NCI-H460 (cell line): ENCODE measurements at regions not wholly inside any gene's neighbourhood (a gene's known extent, or its start where the extent isn't known, plus 50 kb on each side); places are given as distances from the start of the nearest gene placed in this dataset.

Experiments
- DNase-seq: peaks from one replicate; pipeline ENCODE4 v3.0.0-alpha.2; 2016; ENCODE audit warnings: low read depth; ENCODE audit errors: extremely low read depth

- no peak for DNase-seq
These were observed 958.4 kb upstream of the SLC10A2 start for GRCh38 chr13:104024416-104025170.

GRCh38 chr13:104021806-104022397, 955.7 kb upstream of the SLC10A2 start:
- DNase-seq, result no peak

DNA sequence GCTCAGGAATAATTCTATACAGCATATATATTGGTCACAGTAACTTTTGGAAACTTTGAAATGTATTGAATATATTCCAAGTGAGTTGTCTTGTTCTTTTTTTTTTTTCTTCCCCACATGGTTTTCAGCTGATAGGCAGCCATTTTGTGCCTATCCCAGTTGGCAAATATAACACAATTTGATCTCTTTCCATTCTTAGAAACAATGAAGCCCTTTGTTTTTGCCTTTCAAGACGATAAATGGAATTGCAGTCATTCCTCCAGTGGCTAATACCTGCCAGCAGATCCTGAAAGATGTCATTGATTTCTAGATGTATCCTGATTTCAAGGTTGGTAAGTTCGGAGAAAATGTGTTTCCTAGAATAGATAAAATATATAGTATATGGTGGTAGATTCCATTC, 951.1 kb upstream of the SLC10A2 start:
- no peak for DNase-seq

DNA sequence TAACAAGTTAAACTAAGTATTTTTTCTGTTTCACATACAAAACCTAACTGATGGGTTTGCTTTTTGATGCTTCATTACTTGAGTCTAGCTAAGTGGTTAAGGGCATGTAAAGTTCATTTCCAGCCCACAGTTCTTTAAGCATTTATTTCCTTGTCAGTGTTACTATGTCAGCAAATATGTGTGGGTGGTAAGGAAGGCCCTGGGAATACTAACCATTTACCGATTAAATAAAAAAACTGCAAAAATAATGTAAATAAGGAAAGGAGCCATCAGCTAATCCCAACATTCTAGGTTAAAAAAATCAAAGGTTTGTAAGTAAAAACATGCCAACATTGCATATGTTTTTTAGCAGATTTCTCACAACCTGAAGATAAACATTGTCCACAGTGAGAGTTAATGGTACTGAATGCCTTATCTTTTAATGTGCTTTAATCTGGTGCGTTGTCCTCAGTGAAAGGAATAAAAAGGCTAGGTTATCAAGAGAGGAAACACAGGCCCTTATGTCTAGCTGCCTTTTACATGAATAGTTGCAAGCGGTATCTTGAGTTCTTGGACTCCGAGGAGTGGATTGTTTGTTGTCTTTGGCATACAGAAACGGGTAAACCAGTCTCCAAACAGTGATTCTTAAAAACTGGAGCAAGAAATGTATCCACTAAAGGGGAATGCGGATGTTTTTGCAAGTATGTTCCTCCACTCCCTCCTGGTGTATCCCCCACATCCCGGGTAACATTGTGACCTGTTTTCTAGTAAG, 949.6 kb upstream of the SLC10A2 start:
- DNase-seq, result no peak

DNA sequence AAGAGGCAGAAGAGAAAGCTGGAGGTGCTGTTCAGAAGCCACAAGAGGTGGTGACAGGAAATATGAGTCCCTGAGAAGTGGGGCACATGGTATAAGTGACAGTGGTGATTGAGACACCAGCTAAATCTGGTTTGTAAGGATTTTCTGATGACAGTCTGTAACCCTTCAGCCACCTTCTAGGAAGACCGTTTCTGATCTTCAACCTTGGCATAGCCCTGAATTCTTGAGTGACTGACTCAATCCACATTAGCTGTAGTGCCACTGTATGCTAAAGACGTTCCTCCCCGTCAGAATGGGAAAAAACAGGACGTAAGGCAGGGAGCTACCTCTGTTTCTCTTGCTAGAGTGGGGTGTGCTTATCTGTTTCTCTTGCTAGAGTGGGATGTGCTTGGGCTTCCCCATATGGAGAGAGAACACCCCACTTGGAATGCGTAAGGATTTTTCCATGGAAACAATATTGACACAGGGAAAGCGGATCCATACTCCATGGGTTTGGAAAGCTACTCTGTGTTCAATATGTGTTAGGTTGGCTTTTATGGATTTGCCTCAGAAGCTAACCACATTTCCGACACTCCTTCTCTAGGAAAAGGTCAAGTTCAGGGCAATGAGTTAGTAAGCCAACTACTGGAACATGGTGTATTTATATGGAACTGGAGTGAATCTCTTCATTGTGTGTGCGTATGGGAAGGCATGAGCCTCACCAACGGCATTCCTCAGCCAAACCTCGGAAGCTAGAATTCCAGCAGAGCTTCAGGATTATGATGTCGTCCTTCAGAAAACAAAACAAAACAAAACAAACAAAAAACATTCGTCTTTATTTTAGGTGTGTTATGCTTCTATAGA, 948.8 kb upstream of the SLC10A2 start:
- DNase-seq, result no peak

- no peak for DNase-seq
These were observed 945.5 kb upstream of the SLC10A2 start for GRCh38 chr13:104011505-104012241.

- DNase-seq, result no peak
These were observed 942.6 kb upstream of the SLC10A2 start for GRCh38 chr13:104008541-104009435.

- no peak for DNase-seq
These were observed 941.9 kb upstream of the SLC10A2 start for GRCh38 chr13:104008075-104008474.

DNA sequence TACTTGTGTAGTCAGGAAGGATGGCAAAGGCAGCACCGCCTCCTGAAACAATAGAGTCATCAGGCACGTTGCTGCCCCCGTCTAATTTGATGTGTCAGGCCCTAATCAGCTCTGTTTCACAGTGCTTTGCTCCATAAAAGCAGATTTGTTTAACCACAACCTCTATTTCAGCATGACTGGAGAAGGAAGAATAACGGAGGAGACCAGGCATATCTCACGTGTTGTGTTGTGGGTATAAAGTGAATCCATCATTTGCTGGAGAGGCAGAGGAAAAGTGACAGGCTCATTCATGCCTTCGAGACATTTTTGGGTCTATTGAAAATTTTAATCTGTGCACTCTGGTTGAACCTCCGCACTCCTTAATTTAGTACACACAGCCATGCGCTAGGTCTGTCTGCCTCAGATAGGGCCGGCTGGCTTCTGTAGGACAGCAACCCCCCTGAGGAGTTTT, 940.4 kb upstream of the SLC10A2 start:
- no peak for DNase-seq

- no peak for DNase-seq
These were observed 938.4 kb upstream of the SLC10A2 start for GRCh38 chr13:104004572-104004971.

DNA sequence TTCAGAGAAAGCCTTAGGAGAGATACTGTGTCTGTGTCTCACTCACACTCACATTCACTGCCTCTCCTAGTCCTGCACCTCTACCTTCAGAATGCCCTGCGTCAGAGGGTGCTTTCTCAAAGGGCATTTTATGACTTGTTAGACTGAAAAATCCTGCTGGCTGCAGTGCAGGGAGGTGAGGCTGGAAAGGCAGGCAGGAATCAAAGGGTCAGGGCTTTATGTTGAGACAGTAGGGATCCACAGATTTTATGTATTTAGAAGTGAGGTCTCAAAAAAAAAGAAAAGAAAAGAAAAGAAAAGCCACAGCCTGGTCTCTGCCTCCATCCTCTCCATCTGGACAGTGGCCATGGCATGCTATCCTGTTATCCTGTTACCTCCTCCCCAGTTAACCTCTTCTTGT, 936.0 kb upstream of the SLC10A2 start:
- no peak for DNase-seq

DNA sequence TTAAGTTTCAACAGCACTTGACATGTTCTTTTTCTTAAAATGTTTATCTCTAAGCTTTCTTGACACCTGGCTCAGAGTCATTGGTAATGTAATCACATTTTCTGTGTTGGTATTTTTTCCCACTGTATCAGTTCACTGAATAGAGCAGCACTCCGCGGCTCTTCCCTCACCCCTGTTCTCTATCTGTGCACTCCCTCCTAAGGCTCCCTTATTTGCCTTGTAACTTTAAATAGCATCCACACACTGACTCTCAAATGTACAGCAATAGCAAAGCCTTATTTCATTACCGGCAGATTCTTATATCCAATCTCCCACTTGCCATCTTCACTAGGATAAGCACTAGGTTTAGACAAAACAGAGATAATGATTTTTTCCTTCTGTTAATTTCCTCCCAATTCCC, 935.5 kb upstream of the SLC10A2 start:
- no peak for DNase-seq

DNA sequence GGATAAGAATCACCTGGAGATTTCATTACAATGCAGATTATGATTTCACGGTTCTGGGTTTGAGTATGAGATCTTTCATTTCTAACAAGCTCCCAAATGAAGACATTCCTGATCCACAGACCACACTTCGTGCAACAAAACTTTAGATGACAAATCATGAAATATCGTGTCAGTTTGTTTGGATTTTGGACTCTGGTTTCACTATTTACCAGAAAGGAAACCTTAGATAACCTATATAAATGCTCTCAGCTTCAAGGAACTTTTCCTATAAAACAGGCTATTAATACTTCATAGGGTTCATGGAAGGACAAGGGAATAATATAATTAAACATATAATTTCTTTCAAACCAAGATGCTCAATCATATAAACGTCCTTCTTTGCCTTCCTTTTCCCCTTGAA, 930.5 kb upstream of the SLC10A2 start:
- DNase-seq, result no peak

- DNase-seq, result no peak
These were observed 917.7 kb upstream of the SLC10A2 start for GRCh38 chr13:103983948-103984347.

DNA sequence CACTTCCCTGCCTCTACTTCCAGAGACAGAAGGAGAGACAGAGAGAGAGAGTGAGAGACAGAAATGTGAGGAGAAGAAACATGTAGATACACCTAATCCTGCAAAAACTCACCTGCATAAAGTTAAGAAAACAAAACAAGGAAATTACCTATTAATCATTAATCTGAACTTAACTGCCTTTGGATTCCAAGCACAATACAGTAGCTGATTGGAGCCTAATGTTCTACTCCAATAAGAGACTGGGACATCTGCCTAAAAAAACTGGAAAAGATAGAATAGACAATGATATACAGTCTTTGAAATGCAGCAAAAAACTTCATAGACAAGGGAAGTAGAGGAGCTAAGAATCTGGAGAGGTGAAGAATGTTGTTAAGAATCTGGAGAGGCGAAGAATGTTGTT, 910.2 kb upstream of the SLC10A2 start:
- no peak for DNase-seq

- no peak for DNase-seq
These were observed 907.5 kb upstream of the SLC10A2 start for GRCh38 chr13:103973740-103974139.

DNA sequence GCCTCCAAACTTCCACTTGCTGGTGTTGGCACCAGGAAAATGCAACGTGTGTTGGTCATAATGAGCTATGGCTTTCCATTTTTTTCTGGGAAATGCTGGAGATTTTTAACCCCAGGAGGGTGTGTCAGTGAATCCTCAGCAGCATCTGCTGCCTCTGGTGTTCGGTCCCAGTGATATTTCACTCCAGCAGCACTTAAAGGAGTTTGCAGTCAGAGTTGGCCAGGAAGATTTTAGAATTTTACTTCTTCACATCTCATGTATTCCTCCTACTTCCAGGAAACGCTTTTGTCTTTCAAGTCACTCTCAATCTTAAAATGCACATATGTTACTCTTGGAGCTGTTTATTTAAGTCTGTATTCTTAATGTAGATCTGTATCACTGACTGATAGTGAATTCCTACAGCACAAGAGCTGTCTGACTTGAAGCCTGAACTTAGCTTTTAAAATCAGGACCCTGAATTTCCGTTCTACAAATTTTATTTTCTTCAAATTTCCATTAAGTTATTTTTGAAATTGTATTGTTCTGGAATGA, 903.4 kb upstream of the SLC10A2 start:
- no peak for DNase-seq

DNA sequence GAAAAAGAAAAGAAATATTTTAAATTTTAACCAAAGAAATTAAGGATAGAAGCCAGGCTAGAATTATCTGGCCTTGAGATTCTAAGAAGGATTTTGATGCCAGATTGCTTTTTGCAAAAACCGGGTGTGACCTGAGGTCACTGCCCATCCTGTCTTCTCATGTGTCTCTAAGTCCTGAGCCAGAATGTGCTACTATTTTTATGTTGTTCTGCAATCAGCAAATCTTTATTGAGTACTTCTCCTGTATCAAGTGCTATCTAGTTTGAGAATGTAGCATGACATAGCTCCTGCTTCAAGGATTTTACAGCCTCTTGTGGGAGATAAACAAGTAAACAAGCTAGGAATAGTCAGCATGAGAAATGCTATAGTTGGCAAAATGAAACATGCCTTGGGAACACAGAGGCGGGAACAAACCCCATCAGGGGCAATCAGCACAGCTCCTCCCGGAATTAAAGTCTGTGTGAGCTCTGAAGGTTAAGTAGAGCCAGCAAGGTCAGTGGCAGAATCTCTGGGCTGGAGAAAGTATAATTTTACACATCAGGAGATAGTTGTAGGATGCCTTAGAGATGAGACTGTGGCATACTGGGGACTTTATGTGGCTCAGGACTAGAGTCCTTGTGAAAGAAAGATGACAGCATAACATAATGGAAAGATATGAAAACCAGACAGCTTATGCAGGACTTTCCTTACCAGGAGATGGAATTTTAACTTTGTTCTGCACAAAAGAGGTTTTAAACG, 899.5 kb upstream of the SLC10A2 start:
- no peak for DNase-seq
